ENCODE measurements at regions not wholly inside any gene's neighbourhood (a gene's known extent, or its start where the extent isn't known, plus 50 kb on each side); places are given as distances from the start of the nearest gene placed in this dataset.

DNA sequence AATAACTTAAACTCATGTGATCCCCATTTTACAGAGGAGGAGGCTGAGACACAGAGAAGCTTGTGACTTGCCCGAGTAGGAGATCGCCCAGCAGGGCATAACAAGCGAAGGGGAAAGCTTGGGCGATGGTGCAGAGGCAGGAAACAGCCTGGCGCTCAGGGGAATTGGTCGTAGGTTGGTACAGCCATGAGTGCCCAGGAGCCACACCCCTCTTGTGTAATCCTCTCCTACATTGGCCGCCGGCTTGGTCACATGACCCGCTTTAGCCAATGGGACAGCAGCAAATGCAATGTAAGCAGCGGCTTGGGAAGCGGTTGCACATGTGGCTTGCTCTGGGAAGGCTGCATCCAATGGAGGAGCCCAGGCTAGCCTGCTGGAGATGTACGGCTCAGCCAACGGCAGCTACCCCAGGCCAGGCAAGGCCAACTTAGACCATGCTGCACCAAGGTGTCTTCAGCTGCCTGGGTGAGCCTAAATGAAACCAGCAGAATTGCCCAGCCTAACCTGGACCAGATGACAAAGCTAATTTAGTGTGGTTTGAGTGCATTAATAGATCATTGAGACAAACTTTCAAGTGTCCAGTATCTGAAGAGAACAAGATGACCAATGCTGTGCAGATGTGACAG, 50.3 kb upstream of the SLC6A6 start:
- no peak for DNase-seq
- intact Hi-C loops (cut with micrococcal nuclease) = no loop called here
- Histone ChIP-seq H3K4me3 (no peak overlapping the region), H3K9me3 (replicated peaks) (no peaks in the 10 kb centered on the region), H3K27me3 (ENCODE audit: low read depth) (peaks cover 75% of the 10 kb centered on the region), H3K4me1 (no peaks in the 10 kb centered on the region), H3K27ac (replicated peaks) (no peak overlapping the region), H3K36me3 (no peaks in the 10 kb centered on the region)
- TF ChIP-seq, protein P1, sequence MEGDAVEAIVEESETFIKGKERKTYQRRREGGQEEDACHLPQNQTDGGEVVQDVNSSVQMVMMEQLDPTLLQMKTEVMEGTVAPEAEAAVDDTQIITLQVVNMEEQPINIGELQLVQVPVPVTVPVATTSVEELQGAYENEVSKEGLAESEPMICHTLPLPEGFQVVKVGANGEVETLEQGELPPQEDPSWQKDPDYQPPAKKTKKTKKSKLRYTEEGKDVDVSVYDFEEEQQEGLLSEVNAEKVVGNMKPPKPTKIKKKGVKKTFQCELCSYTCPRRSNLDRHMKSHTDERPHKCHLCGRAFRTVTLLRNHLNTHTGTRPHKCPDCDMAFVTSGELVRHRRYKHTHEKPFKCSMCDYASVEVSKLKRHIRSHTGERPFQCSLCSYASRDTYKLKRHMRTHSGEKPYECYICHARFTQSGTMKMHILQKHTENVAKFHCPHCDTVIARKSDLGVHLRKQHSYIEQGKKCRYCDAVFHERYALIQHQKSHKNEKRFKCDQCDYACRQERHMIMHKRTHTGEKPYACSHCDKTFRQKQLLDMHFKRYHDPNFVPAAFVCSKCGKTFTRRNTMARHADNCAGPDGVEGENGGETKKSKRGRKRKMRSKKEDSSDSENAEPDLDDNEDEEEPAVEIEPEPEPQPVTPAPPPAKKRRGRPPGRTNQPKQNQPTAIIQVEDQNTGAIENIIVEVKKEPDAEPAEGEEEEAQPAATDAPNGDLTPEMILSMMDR (IDR thresholded peaks at IDR 0.05; ENCODE audit: borderline replicate concordance) = no peak
